Breast epithelium (tissue), 4 donors: ENCODE measurements at regions not wholly inside any gene's neighbourhood (a gene's known extent, or its start where the extent isn't known, plus 50 kb on each side); places are given as distances from the start of the nearest gene placed in this dataset.

ENCODE experiments used
- DNase-seq, 2 donors: peaks; one replicate each; pipeline ENCODE4 v3.0.0-alpha.2; 2019; ENCODE audit warnings: low spot score in 2 of 2
- H3K27ac ChIP-seq, 2 donors: fragments of 200-600 bp; sonication (generic) in 1 of 2; one replicate each; pipeline ENCODE4 v1.5.1; 2016 to 2019; ENCODE audit warnings: mild to moderate bottlenecking in 1 of 2
- H3K27me3 ChIP-seq, 2 donors: fragments of 200-600 bp; sonication (generic) in 1 of 2; one replicate each; pipeline versions ENCODE4 v1.5.1 to v1.6.0; 2017 to 2019; ENCODE audit warnings: control low read depth in 1 of 2, mild to moderate bottlenecking in 1 of 2
- H3K36me3 ChIP-seq: fragments of 200-600 bp; one replicate; pipeline ENCODE4 v1.5.1; 2019
- H3K4me1 ChIP-seq, 2 donors: fragments of 200-600 bp; sonication (generic); one replicate each; pipeline ENCODE4 v1.5.1; 2016 to 2019; ENCODE audit warnings: control low read depth in 1 of 2
- H3K4me3 ChIP-seq, 3 donors: fragments of 200-600 bp; sonication (generic); 1 replicate in 2 of 3; 2 replicates in 1 of 3; pipeline ENCODE4 v1.5.1; 2016 to 2019; ENCODE audit warnings: mild to moderate bottlenecking in 3 of 3, moderate library complexity in 2 of 3
- H3K9me3 ChIP-seq, 2 donors: fragments of 200-600 bp; sonication (generic) in 1 of 2; one replicate each; pipeline ENCODE4 v1.5.1; 2016 to 2019; ENCODE audit warnings: control low read depth in 1 of 2
- POLR2A ChIP-seq: fragments of 450-650 bp; IDR thresholded peaks from one replicate; pipeline ENCODE4 v1.6.1; 2016; ENCODE audit warnings: antibody characterized with exemption, mild to moderate bottlenecking, moderate library complexity
- POLR2AphosphoS5 ChIP-seq, 3 donors: sonication (generic); formaldehyde crosslinking; IDR thresholded peaks; one replicate each; pipeline ENCODE4 v1.6.1; 2017; ENCODE audit warnings: antibody characterized with exemption in 3 of 3
- intact Hi-C: fragments of 100-400 bp; cut with DNase I; formaldehyde crosslinking; loops from one replicate; pipeline ENCODE4 v1.15.1; 2023; ENCODE audit warnings: low total_unique reads
- TF ChIP-seq, protein P1 (sequence below), 3 donors: fragments of 450-650 bp; IDR thresholded peaks; one replicate each; pipeline ENCODE4 v1.5.1; 2016 to 2017; ENCODE audit warnings: antibody characterized with exemption in 3 of 3, mild to moderate bottlenecking in 3 of 3, moderate library complexity in 3 of 3

DNA sequence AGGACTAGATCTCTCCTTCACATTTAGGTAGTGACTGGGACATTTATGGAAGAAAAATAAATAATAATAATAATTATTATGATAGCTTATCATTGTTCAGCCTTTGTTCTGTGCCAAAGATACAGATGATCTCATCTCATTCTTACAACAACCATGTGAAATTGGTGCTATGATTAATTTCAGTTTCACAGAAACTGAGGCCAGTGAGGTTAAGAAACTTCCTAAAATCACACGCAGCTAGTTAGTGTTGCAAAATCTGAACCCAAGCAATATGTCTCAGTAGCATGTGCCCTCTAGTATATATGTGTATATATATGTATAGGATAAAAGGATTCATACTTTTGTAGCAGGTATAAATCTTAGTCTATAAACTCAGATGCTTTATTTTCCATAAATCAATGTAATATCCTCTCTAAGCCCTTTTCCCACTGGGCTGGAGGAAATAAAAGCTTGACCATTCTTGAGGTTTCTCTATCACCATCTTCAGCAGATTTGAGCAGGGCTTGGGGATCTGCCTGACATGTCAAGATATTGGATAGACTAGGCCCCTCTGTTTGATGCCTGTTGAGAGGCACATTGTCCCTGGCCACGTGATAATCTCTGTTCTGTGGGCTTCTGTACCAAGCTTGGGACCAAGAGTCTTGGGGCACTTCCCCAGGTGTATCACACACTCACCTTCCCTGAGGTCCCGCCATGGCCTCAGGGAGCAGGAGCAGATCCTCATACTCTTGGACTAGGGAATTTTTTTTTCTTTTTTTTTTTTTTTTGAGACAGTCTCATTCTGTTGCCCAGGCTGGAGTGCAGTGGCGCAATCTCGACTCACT is 172.6 kb upstream of the NRP1 start:
- Histone ChIP-seq H3K9me3 (no peaks in the 10 kb centered on the region), H3K4me1 (no peaks in the 10 kb centered on the region), H3K36me3 (no peaks in the 10 kb centered on the region), H3K4me3 (no peak overlapping the region), H3K27ac (no peak overlapping the region), H3K27me3 (no peaks in the 10 kb centered on the region)
- intact Hi-C loops: no loop called here
- no peak for DNase-seq
- TF ChIP-seq POLR2A: no peak
- TF ChIP-seq, protein P1, sequence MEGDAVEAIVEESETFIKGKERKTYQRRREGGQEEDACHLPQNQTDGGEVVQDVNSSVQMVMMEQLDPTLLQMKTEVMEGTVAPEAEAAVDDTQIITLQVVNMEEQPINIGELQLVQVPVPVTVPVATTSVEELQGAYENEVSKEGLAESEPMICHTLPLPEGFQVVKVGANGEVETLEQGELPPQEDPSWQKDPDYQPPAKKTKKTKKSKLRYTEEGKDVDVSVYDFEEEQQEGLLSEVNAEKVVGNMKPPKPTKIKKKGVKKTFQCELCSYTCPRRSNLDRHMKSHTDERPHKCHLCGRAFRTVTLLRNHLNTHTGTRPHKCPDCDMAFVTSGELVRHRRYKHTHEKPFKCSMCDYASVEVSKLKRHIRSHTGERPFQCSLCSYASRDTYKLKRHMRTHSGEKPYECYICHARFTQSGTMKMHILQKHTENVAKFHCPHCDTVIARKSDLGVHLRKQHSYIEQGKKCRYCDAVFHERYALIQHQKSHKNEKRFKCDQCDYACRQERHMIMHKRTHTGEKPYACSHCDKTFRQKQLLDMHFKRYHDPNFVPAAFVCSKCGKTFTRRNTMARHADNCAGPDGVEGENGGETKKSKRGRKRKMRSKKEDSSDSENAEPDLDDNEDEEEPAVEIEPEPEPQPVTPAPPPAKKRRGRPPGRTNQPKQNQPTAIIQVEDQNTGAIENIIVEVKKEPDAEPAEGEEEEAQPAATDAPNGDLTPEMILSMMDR (IDR thresholded peaks at IDR 0.05): no peak

DNA sequence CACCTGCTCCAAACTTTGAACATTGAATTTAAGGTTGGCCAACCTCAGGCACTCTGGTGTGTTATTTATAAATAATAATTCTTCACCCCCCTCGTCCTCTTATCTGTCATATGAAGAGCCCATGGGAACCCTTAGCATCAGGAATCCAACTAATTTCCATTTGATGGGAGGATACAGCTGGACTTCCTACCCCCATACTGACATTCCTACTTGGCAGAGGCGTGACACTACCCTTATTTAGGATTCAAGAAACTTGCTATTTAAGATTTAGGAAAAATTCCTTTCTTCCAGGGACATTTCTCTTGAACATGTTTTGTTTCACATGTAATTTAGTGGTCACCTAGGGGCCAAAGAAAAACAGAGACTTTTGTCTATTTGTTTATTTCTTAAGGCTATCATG is 171.9 kb upstream of the NRP1 start:
- H3K4me1 ChIP-seq: no peaks in the 10 kb centered on the region
- no peak overlapping the region for H3K27ac ChIP-seq
- H3K27me3 ChIP-seq: no peaks in the 10 kb centered on the region
- H3K36me3 ChIP-seq: no peaks in the 10 kb centered on the region
- TF ChIP-seq POLR2A (no peak), POLR2AphosphoS5 (IDR thresholded peaks at IDR 0.05) (no peak)
- TF ChIP-seq, protein P1 (IDR thresholded peaks at IDR 0.05): no peak
- DNase-seq: no peak
- H3K4me3 ChIP-seq: no peak overlapping the region
- no peaks in the 10 kb centered on the region for H3K9me3 ChIP-seq
- intact Hi-C loops: no loop called here

DNA sequence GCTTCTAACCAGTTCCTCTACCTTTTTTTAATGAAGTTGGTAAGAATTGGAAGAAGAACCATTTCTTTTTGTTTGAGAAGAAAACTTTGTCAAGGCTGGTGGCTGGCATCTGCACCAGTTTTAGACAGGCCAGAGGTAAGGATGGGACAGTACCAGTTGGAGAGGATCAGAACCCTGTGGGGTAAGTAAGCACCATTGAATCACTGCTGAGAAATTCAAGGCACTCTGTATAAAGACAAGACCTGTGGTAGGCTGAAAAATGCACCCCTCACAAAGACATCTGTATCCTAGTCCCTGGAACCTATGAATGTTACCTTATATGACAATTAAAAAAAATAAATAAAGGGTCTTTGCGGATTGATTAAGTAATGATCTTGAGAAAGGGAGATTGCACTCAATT is 166.7 kb upstream of the NRP1 start:
- no peak for DNase-seq
- Histone ChIP-seq H3K27ac (no peak overlapping the region), H3K27me3 (no peaks in the 10 kb centered on the region), H3K36me3 (no peaks in the 10 kb centered on the region), H3K4me1 (no peaks in the 10 kb centered on the region), H3K4me3 (no peak overlapping the region), H3K9me3 (no peaks in the 10 kb centered on the region)
- no peak for TF ChIP-seq POLR2A
- TF ChIP-seq, protein P1 (IDR thresholded peaks at IDR 0.05): no peak
- no peak for TF ChIP-seq POLR2AphosphoS5 (IDR thresholded peaks at IDR 0.05)
- intact Hi-C loops: no loop called here

DNA sequence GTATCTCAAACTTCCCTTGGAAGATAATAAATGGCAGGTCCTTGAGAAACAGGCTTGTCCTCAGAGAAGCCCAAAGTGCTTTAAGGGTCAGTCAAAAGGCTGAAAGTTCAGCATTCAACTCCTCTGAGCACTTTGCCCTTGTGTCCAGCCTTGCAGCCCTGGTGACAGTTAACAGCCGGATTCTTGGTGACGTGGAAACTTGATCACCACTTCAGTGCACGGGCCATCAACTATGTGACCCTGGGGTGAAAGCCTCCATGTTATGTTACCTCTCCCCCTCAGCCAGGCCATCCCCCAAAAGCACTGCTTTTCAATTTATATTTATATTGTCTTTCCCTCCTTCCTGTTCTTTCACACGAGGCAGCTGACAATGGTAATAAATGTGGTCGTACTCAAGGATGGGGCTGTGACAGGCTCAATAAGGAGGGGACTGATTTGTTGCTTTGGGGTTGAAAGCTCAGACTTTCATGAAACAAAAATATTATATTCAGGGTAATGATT is 164.0 kb upstream of the NRP1 start:
- DNase-seq: no peak
- H3K9me3 ChIP-seq: no peaks in the 10 kb centered on the region
- intact Hi-C loops: no loop called here
- no peak overlapping the region for H3K27ac ChIP-seq
- TF ChIP-seq, protein P1 (IDR thresholded peaks at IDR 0.05): no peak
- no peak for TF ChIP-seq POLR2AphosphoS5 (IDR thresholded peaks at IDR 0.05)
- no peak for TF ChIP-seq POLR2A
- H3K36me3 ChIP-seq: no peaks in the 10 kb centered on the region
- H3K27me3 ChIP-seq: no peaks in the 10 kb centered on the region
- no peak overlapping the region for H3K4me3 ChIP-seq
- no peaks in the 10 kb centered on the region for H3K4me1 ChIP-seq

DNA sequence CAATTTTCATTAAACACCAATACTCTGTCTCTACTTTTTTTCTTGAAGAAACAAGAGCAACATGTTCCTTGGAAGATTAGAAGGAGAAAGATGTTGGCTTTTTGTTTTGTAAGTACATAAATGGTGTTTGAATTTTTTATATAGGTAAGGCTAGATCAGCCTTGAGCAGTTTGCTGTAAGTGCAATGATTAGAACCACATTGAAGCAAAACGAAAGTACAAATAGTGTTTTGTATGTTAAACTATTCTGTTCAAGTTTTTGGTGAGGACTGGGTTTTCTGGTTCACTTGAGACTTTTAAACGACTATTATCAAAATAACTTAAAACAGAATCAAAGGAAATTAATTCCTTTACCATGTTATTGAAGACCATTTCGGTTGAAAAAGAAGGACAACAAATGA is 162.9 kb upstream of the NRP1 start:
- Histone ChIP-seq H3K27me3 (no peaks in the 10 kb centered on the region), H3K4me3 (no peak overlapping the region)
- no peak for TF ChIP-seq POLR2AphosphoS5 (IDR thresholded peaks at IDR 0.05)

More for the DNA sequence above, 162.9 kb upstream of the NRP1 start:
- H3K36me3 ChIP-seq: no peaks in the 10 kb centered on the region
- DNase-seq: no peak
- intact Hi-C loops: no loop called here
- H3K4me1 ChIP-seq: no peaks in the 10 kb centered on the region
- no peaks in the 10 kb centered on the region for H3K9me3 ChIP-seq
- no peak overlapping the region for H3K27ac ChIP-seq
